Keratinocyte (primary cell): ENCODE measurements at regions not wholly inside any gene's neighbourhood (a gene's known extent, or its start where the extent isn't known, plus 50 kb on each side); places are given as distances from the start of the nearest gene placed in this dataset.

ENCODE experiments used
- EZH2 ChIP-seq: IDR thresholded peaks from one replicate; pipeline ENCODE4 v1.6.1; 2012; ENCODE audit warnings: inconsistent platforms, mild to moderate bottlenecking, low read length, moderate library complexity
- TF ChIP-seq, protein P1 (sequence below), 3 experiments: IDR thresholded peaks in 1 of 3; conservative IDR thresholded peaks in 1 of 3; optimal IDR thresholded peaks in 1 of 3; 2 replicates in 2 of 3; 3 replicates in 1 of 3; pipeline versions ENCODE3 to v1.5.1; 2011; ENCODE audit warnings: low read length in 3 of 3, mild to moderate bottlenecking in 3 of 3, moderate library complexity in 2 of 3, control low read depth in 1 of 3, inconsistent platforms in 1 of 3; ENCODE audit not compliant: insufficient read depth in 2 of 3; ENCODE audit errors: extremely low read depth in 1 of 3

DNA sequence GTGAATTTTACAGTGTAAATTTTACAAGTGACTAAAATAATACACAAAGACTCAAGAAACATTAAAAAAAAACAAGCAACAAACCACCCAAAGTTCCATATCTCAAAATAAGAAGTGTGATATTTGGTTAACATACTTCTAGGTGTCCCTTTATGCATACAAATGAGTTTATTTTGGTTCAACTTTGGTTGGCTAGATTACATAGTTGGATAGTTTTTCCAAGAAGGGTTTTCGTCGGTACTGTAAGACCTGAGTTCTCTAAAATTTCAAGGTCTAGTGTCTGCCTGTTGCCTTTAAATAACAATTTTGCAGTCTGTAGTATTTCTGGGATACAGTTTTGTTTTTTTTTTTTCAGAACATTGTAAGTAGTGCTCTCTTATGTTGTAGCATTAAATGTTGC, 58.8 kb upstream of the JAK2 start:
- TF ChIP-seq, protein P1, sequence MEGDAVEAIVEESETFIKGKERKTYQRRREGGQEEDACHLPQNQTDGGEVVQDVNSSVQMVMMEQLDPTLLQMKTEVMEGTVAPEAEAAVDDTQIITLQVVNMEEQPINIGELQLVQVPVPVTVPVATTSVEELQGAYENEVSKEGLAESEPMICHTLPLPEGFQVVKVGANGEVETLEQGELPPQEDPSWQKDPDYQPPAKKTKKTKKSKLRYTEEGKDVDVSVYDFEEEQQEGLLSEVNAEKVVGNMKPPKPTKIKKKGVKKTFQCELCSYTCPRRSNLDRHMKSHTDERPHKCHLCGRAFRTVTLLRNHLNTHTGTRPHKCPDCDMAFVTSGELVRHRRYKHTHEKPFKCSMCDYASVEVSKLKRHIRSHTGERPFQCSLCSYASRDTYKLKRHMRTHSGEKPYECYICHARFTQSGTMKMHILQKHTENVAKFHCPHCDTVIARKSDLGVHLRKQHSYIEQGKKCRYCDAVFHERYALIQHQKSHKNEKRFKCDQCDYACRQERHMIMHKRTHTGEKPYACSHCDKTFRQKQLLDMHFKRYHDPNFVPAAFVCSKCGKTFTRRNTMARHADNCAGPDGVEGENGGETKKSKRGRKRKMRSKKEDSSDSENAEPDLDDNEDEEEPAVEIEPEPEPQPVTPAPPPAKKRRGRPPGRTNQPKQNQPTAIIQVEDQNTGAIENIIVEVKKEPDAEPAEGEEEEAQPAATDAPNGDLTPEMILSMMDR (optimal IDR thresholded peaks at IDR 0.05 in 1 of 3, IDR thresholded peaks at IDR 0.05 in 1 of 3, conservative IDR thresholded peaks at IDR 0.05 in 1 of 3; ENCODE audit: extremely low read depth in 1 of 3, insufficient read depth in 2 of 3, low read length in 3 of 3): no peak
- TF ChIP-seq EZH2: no peak
